NCI-H1436 treated with DMSO at 0.1 percent for 48 hours (cell line): ENCODE measurements at regions not wholly inside any gene's neighbourhood (a gene's known extent, or its start where the extent isn't known, plus 50 kb on each side); places are given as distances from the start of the nearest gene placed in this dataset.
"Not testable (repeated sequence)": the region's sequence is repeated elsewhere in the genome, so short reads cannot be mapped to it uniquely, and the experiment has no call there.

Source experiments
- DNase-seq: peaks from one replicate; lab custom pipeline; 2025; lab: John Stamatoyannopoulos, UW

DNA sequence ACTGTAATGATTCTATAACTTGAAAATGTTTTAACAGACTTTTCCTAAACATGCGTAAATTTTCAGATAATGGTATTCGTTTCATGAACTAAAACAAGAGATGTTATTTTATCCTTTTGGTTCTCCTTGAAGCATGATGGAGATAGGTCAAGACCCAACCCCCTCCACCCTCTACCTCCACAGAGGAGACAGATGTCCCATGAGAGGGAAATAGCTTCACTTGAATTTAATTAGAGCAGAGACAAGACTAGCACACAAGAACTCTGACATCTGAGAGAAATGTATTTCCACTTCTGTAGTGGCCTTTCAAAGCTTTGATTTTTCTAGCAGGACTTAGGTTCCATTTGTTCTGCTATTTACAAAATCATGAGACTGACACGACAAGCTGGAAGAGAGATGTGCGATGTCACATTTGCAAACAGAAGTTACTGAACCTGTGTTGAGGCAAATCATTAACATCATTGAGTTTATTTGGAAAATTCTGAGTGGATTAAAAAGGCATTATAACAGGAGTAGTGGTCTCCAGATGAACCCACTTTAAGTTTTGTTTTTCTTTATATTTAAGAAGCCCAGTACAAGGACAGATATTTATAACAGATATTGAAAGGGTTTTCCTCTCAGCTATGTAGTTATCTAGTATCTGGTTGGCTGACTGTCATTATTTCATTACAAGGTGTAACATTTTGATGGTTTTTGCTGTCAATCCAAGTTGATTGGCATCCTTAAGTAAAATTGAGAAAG, 276.2 kb downstream of the ASXL3 start:
- no peak for DNase-seq

DNA sequence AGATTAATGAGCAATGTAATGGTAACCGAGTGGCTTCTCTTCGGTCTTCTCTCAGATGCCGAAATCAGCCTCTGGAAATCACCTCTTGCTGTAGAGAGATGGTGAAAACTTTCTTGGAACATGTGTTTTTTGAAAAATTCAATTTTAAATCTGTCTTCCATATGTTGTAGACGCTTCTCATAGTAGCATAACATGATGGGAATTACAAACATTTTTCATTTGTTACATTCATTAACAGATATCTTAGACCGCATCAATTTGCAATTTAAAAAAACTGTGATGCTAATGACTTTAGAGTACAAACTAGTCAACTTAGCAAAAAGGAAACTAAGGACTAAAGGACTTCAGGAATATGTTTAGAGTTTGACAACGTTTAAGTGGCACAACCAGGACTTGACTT, 275.2 kb downstream of the ASXL3 start:
- no peak for DNase-seq

DNA sequence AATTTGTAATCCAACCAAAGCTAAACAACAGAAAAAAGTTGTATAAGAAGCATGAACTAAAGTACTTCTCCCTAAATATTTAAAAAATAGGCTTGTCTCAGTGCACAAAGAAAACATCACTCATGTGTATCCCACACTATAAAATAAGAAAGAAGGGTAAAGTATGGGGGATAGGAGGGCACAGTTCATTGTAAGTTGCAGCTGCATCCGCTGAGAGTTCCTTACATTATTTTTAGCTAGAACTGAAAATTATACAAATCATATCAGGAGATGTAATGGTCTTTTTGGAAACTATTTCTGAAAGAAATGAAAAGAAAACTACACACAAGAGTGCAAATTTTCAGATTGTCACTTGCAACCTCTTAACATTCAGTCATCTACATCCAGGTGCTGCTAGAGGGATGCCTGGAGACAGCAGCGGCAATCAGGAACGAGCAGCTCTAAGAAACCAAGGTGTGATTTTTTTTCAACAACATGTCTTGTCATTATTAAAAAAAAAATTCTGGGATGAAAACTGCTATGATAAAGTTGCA, 273.6 kb downstream of the ASXL3 start:
- no peak for DNase-seq

DNA sequence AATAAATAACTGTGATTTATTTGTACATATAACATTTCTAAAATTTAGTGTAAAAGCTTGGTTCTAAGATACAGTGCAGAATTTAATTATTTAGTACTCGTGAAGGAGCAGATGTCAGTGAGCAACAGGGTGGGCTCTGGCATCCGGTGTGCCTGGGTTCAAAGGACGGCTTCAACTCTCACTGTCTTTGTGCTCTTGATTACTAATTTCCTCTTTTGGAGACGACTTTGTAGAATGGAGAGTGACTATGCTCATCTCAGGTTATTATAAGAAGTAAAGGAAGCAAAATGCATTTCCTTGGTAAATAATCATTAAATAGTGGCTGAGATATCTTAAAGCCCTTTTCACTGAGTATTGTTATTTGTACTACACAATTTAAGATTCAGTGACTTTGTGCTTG, 271.7 kb downstream of the ASXL3 start:
- no peak for DNase-seq

DNA sequence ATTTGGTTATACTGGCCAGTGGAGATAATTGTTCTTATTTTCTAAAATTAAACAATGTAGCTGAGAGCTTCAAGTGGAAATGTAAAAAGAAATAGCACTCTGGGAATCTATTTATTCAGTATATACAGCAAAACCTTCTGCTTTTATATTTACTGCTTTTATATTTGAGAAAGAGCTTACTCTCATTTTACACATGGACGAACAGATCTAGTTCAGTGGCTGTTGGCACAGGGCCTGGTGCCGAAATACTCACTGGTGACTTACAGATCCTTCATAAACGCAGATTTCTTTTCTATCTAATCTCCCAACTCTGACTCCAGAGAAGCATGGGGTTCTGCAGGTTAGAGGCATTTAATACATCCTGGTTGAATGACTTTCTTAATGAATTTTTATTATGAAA, 266.2 kb downstream of the ASXL3 start:
- DNase-seq, result no peak

DNA sequence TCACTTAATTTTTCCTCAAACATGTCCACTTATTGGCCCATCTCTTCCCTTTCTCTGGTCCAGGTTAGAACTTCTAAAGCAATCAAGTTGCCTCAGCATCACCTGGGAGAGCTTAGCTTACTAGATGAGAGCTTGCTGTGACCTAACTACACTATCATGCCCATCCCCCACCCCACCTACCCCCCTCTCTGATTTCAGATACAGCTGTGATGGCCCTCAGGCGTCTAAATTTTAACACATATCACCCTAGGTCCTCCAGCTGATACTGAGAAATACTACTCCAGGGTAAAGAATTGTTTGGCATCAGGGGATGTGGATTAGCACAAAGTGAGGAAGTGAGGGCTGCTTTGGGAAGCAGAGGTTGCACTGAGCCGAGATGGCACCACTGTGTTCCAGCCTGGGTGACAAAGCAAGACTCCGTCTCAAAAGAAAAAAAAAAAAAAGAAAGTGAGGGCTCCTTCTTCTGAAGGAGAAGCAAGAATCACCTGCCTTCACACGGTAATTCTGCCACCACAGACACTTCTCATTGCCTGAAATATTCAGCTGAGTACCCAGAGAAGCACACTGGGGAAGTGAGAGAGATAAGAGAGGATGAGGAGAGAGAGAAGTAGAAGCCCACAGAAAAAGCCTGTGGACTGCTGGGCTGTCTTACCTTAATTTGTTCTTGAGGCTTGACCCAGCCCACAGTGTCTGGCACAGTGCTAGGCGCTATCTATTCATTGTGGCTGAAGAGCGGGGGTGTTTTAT, 263.4 kb downstream of the ASXL3 start:
- DNase-seq, result no peak

DNA sequence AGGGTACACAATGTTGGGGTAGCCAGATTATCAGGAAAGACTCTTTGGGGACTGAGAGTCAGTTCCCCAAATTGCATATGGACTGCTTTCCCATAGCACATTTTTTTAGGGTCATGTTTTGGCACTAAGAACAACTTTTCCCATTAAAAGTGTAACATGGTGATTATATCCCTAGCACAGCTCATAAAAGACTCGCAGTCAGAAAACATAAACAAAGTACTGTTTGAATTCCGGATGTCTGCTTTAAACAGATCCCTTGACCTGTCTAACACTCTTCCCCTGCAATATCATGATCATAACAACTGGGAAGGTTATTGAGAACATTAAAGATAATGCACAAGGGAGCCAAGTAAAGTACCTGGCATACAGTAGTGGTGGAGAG, 262.2 kb downstream of the ASXL3 start:
- no peak for DNase-seq

DNA sequence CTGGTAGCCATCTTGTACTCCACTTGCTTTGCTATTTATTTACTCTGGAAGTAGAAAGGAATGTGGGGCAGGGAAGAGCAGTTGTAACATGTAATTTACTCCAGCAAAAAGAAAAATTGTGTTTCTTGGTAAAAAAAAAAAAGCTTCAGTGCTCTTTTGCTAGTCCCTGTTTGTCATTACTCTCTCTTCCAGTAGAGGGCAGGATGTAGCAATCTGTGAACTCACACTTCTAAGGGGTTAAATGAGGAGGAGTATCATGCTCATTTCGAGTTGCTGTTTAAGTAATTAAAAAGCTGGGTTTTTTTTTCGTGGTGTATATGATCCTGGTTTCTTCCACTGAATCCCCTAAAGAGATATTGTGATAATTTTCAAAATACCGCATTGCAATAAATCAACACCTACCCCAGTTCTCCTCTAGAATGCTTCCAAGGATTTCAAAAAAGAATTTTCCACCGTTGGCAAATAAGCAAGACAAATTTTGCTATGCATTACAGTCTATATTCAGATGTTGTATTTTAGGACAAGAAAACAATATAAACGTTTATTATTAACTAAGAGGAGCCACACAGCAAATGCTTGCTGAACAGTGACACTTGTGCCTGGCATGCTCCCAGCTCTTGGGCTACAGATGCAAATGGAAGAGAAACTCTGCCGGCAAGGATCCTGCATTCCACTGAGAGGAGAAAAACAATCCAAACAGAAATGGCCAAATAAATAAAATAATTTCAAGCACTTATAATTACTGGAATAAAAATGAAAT, 261.6 kb downstream of the ASXL3 start:
- DNase-seq, result peak; percentile 73

DNA sequence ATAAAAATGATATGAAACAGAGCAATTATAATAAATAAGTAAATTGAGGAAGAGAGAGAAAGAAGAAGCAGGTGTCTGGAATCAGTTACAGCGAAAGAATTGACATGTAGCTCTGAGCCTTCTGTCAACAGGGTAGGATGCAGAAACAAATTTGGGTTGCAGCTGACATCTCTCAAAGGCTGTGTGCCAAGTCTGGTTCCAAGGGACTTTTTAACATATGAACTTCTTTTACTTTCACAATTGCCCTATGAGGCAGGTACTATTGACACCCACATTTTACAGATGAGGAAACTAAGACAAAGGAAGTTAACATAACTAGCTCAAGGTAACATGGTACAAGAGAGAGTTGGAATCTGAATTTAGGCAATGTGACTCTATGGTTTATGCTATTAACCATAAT, 260.0 kb downstream of the ASXL3 start:
- no peak for DNase-seq

DNA sequence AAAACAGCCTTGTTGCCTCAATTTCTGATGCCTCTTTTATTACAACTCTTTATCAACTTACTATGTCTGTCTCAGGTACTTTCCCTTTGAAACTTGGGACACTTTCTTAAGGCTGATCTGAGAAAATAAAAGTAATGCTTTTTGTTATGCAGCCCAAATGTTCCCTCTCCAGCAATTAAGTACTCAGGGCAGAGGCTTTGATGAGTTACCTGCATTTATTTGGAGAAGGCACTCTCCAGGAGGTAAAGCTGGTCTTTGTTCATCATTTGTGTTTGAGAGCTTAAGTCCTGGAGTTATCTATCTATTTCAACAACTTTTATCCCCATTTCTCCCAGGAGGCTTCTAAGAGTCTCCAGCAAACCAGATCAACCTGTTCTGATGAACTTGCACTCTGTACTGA, 259.2 kb downstream of the ASXL3 start:
- DNase-seq, result no peak

DNA sequence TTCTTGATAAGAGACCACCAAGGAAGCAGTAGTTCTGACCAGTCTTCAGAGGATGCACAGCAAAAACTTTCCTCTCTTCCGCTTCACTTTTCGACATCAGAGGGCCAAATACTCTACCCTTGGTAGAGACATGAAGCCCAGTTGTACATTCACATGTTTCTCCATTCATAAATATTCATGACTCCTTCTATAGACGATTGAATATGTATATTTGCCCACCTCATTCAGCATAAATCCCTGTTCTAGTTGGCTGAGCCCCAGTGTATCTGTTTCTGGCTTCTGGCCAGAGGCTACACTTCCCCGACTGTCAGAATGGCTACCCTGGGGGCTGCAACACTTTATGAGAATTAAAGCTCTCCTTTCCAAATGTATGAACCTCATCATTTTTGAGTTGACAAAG, 258.5 kb downstream of the ASXL3 start:
- DNase-seq, result no peak

DNA sequence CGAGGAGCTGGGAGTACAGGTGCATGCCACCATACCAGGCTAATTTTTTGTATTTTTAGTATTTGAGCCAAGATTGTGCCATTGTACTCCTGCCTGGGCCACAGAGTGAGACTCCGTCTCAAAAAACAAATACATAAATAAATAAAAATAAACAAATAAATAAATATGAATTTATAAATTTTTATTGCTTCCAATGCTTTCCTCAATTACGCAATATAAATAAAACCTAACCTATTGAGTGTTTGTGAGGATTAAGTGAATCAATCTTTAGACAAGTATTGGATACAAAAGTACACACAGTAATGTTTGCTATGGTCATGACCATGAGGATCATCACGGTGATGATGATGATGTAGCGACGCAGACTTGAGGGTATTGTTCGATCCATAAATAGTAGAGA, 257.4 kb downstream of the ASXL3 start:
- no peak for DNase-seq

DNA sequence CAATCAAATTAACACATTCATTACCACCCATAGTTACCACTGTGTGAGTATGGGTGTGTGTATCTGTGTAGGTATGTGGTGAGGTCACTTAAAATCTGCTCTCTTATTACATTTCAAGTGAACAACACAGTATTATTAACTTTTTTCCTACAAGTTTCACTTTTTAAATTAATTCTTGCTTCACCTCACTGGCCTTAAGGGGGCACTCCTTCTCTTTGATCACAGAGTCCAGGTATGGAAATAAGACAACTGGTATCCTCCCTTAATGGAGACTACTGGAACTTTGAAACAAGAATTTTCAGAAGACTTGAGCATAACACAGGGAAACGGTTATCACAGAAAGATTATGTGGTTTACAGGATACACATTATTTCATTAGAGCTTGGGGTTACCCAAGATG, 255.8 kb downstream of the ASXL3 start:
- no peak for DNase-seq

DNA sequence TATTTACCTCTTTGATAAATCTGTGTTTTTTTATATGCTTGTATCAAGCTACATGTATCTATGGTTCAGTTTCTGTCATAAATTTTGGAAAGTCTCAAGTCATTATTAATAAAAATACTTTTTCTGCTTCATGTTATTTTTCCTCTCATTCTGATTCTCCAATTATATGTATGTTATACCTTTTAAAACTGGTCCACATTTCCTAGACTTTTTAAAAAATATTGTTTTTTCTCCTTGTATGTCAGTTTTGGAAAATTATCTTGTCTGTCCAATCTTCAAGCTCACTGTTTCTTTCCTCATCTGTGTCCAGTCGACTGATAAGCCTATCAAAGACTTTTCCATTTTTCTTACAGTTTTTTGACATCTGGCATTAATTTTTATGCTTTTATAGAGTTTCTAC, 253.4 kb downstream of the ASXL3 start:
- no peak for DNase-seq

DNA sequence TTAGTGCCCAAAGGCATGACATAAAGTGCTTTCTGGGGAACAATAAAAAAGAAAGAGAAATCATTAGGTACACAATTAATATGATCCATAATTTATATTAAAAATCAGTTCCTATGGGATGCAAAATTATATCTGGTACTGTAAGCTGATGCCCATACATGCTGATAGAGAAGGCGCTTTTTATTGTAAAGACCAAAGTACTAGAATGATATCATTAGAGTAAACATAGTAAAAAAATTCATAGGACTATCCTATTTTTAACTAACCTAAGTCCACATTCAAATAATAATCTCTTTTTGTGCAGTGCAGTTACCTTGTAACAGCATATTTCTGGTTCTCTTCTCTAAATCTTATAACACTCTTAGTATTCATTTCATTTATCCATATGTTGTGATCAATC, 252.2 kb downstream of the ASXL3 start:
- no peak for DNase-seq

DNA sequence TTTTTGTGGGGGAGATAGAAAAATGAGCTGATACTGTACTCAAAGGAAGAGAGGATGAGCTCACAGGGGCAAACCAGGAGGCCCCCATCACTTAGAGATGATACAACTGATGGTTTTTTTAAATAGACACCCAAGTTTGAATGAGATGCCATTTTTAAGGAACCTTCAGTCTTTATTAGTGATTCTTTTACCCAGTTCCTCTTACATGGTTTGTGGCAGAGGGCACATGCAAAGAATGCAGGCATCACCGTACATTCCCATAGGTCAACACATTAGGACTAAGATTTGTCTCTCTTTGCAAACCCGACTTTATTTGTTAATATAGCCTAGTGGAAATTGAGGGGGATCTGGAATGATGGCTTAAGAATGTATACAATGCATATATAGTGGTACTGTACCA, 250.9 kb downstream of the ASXL3 start:
- DNase-seq, result no peak

DNA sequence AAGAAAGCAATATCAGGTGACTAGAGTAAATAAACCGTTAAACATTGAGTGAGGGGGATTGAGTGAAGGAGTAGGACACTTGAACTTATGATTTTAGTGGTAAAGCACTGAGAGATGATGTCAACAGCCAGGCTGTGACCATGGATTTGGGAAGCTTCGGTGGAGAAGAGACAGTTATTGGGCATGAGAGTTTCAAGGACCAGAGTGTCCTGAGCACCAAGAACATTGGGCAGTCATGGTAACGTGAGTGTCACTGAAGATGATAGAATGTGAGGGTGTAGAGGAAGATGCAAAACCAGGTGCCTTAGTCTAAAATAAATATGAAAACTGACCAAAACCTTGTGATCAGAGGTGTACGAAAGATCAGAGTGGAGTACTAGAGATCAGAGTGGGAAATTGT, 248.1 kb downstream of the ASXL3 start:
- peak; percentile 34 for DNase-seq

DNA sequence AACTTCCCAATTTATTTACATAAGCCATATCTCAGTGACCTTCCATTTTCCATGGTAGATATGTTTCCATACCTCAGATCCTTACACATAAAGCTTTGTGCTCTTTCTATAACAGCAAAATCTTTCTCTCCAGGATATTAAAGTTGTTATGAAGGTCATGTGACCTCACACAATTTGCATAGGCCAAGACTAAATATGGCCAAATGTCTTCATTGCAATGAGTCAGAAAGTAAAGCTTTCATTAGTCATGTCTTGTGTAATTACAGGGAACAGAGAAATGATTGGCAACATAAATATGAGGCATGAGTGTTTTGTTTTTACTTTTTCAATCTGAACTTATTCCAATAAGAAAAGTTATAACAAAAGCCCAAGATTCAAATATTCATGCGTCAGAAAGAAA, 243.5 kb downstream of the ASXL3 start:
- peak; percentile 32 for DNase-seq

DNA sequence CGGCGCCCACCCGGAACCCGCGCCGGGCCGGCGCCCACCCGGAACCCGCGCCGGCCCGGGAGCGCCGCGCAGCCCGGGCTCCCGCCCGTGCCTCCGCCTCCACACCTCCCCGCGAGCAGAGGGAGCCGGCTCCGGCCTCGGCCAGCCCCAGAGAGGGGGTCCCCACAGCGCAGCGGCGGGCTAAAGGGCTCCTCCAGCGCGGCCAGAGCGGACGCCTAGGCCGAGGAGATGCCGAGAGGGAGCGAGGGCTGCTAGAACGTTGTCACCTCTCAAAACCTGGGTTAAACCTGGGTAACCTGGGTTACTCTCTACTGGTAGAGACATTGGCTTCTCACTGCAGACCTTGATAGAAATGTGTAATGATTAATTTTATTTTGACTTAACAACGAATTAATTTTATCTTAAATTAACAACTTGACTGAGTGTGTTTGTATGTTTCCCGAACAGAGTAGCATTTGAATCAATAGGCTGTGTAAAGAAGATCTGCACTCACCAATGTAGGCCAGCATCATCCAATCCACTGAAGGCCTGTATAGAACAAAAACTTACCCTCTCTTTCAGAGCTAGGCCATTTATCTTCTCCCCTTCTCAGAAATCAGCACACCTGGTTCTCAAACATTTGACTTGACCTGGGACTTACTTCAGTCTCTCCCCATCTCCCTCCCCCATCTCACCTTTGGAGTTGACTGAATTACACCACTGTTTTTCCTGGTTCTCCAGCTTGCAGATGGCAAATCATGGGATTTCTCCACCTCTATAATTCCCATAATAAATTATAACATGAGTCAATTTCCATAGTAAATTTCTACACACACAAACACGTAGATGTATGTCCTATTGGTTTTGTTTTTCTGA, 242.7 kb downstream of the ASXL3 start:
- no peak for DNase-seq

DNA sequence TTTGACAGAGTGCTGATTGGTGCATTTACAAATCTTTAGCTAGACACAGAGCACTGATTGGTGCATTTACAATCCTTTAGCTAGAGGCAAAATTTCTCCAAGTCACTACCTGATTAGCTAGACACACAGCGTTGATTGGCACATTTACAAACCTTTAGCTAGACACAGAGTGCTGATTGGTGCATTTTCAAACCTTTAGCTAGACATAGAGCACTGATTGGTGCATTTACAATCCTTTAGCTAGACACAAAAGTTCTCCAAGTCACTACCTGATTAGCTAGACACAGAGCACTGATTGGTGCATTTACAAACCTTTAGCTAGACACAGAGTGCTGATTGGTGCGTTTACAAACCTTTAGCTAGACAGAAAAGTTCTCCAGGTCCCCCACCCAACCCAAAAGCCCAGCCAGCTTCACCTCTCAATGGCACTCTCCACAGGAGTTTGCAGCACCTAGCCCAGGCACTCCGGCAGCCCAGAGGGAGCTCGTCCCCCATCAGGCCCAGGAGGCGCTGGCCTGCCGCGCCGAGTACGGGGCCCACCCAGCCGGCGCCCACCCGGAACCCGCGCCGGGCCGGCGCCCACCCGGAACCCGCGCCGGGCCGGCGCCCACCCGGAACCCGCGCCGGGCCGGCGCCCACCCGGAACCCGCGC, 241.8 kb downstream of the ASXL3 start:
- not testable (repeated sequence) for DNase-seq

DNA sequence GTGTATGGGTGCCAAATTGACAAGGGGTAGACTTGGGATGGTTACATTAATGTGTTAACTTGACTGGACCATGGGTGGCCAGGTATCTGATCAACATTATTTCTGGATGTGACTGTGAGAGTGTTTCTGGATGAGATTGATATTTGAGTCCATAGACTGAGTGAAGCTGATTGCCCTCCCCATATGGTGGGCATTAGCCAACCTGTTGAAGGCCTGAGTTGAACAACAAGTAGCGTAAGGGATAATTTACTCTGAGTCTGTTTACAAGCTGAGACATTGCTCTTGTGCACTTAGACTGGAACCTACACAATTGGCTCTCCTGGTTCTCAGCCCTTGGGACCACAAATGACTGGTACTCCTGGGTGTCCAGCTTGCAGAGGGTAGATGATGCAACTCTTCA, 240.1 kb downstream of the ASXL3 start:
- DNase-seq, result no peak
